ENCODE measurements at regions not wholly inside any gene's neighbourhood (a gene's known extent, or its start where the extent isn't known, plus 50 kb on each side); places are given as distances from the start of the nearest gene placed in this dataset.
"Not testable (repeated sequence)": the region's sequence is repeated elsewhere in the genome, so short reads cannot be mapped to it uniquely, and the experiment has no call there.

- Histone ChIP-seq H3K4me3 (ENCODE audit: low read length) (no peak overlapping the region), H3K36me3 (ENCODE audit: insufficient read depth, low read length) (no peaks in the 10 kb centered on the region), H3K9me3 (replicated peaks; ENCODE audit: low read length) (no peaks in the 10 kb centered on the region)
Measured at GRCh38 chr6:9233686-9234085, 798.3 kb upstream of the SLC35B3 start.

GRCh38 chr6:9233226-9233625 lies 797.9 kb upstream of the SLC35B3 start:
- Histone ChIP-seq H3K27me3 (ENCODE audit: control insufficient read depth, insufficient read depth, low read length) (no peaks in the 10 kb centered on the region), H3K9me3 (replicated peaks; ENCODE audit: low read length) (no peaks in the 10 kb centered on the region), H3K36me3 (ENCODE audit: insufficient read depth, low read length) (no peaks in the 10 kb centered on the region), H3K4me1 (ENCODE audit: control insufficient read depth, insufficient read depth, low read length) (no peaks in the 10 kb centered on the region), H3K4me3 (ENCODE audit: low read length) (no peak overlapping the region), H3K4me2 (ENCODE audit: low read length) (no peak overlapping the region), H3K9ac (ENCODE audit: low read depth, low read length) (no peak overlapping the region)

More at GRCh38 chr6:9233686-9234085, 798.3 kb upstream of the SLC35B3 start:
- Histone ChIP-seq H3K4me2 (ENCODE audit: low read length) (no peak overlapping the region), H3K4me1 (ENCODE audit: control insufficient read depth, insufficient read depth, low read length) (no peaks in the 10 kb centered on the region), H3K27me3 (ENCODE audit: control insufficient read depth, insufficient read depth, low read length) (no peaks in the 10 kb centered on the region), H3K9ac (ENCODE audit: low read depth, low read length) (no peak overlapping the region)

DNA sequence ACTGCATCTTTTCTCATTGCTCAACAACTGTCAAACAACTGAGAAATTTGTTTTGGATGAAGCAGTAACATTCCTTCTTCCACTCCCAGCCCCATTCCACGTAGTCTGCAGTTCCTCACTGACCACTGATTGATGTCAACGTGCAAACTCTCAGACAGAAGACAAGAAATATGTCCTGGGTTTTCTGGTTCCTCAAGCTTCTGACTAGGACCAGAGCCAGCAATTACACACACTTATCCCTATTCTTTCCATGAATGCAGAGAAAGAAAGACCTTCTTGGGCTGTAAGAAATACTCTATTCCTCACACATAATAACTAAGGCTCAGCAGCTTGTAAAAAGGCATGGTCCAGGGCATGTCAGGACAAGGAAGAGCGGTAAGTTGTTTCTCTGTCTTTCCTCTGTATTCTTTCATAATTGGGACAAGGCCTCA lies 790.1 kb upstream of the SLC35B3 start:
- H3K4me2 ChIP-seq (ENCODE audit: low read length), result no peak overlapping the region
- no peak overlapping the region for H3K9ac ChIP-seq (ENCODE audit: low read depth, low read length)
- H3K9me3 ChIP-seq (replicated peaks; ENCODE audit: low read length), result peaks cover 7% of the 10 kb centered on the region
- no peak overlapping the region for H3K4me3 ChIP-seq (ENCODE audit: low read length)
- H3K36me3 ChIP-seq (ENCODE audit: insufficient read depth, low read length), result no peaks in the 10 kb centered on the region
- H3K27me3 ChIP-seq (ENCODE audit: control insufficient read depth, insufficient read depth, low read length), result no peaks in the 10 kb centered on the region
- no peaks in the 10 kb centered on the region for H3K4me1 ChIP-seq (ENCODE audit: control insufficient read depth, insufficient read depth, low read length)

DNA sequence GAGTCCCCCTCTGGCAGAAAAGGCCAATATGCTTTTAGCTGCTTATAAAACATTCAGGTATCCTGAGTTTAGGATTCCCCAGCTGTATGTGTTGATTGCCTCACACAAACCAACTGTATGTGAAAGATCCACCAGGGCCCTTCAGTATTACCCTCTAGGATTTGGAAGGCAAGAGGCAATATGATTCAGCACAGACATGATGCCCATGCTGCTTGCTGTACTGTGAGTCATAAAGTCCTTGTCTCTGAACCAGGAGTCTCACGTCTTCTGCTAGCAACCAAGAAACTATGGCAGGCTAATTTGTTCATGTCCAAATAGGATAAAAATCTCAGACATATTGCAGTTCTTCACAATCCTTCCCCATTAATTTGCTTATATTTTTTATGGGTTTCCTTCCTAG lies 789.2 kb upstream of the SLC35B3 start:
- Histone ChIP-seq H3K36me3 (ENCODE audit: insufficient read depth, low read length) (no peaks in the 10 kb centered on the region), H3K4me1 (ENCODE audit: control insufficient read depth, insufficient read depth, low read length) (no peaks in the 10 kb centered on the region), H3K4me2 (ENCODE audit: low read length) (no peak overlapping the region), H3K4me3 (ENCODE audit: low read length) (no peak overlapping the region), H3K27me3 (ENCODE audit: control insufficient read depth, insufficient read depth, low read length) (no peaks in the 10 kb centered on the region), H3K9ac (ENCODE audit: low read depth, low read length) (no peak overlapping the region), H3K9me3 (replicated peaks; ENCODE audit: low read length) (peaks cover 7% of the 10 kb centered on the region)

DNA sequence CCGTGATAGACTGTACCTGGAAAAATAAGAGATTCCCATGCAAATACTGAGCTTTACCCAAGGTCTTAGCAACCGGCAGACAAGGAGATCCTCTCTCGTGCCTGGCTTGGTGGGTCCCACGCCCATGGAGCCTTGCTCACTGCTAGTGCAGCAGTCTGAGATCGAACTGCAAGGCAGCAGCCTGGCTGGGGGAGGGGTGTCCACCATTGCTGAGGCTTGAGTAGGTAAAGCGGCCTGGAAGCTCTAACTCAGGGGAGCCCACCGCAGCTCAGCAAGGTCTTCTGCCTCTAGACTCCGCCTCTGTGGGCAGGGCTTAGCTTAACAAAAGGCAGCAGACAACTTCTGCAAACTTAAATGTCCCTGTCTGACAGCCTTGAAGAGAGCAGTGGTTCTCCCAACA lies 778.4 kb upstream of the SLC35B3 start:
- not testable (repeated sequence) for H3K27me3 ChIP-seq (ENCODE audit: control insufficient read depth, insufficient read depth, low read length); H3K4me2 ChIP-seq (ENCODE audit: low read length); H3K4me1 ChIP-seq (ENCODE audit: control insufficient read depth, insufficient read depth, low read length); H3K9me3 ChIP-seq (replicated peaks; ENCODE audit: low read length); H3K9ac ChIP-seq (ENCODE audit: low read depth, low read length); H3K36me3 ChIP-seq (ENCODE audit: insufficient read depth, low read length); H3K4me3 ChIP-seq (ENCODE audit: low read length)

GRCh38 chr6:9208966-9209365 lies 773.6 kb upstream of the SLC35B3 start:
- Histone ChIP-seq H3K36me3 (ENCODE audit: insufficient read depth, low read length) (no peaks in the 10 kb centered on the region), H3K9me3 (replicated peaks; ENCODE audit: low read length) (peaks cover 5% of the 10 kb centered on the region), H3K4me3 (ENCODE audit: low read length) (no peak overlapping the region), H3K4me2 (ENCODE audit: low read length) (no peak overlapping the region), H3K9ac (ENCODE audit: low read depth, low read length) (no peak overlapping the region), H3K4me1 (ENCODE audit: control insufficient read depth, insufficient read depth, low read length) (no peaks in the 10 kb centered on the region), H3K27me3 (ENCODE audit: control insufficient read depth, insufficient read depth, low read length) (no peaks in the 10 kb centered on the region)

GRCh38 chr6:9205645-9206044 lies 770.3 kb upstream of the SLC35B3 start:
- Histone ChIP-seq H3K36me3 (ENCODE audit: insufficient read depth, low read length) (no peaks in the 10 kb centered on the region), H3K4me3 (ENCODE audit: low read length) (no peak overlapping the region), H3K4me1 (ENCODE audit: control insufficient read depth, insufficient read depth, low read length) (no peaks in the 10 kb centered on the region), H3K9me3 (replicated peaks; ENCODE audit: low read length) (peaks cover 5% of the 10 kb centered on the region), H3K4me2 (ENCODE audit: low read length) (no peak overlapping the region), H3K27me3 (ENCODE audit: control insufficient read depth, insufficient read depth, low read length) (no peaks in the 10 kb centered on the region), H3K9ac (ENCODE audit: low read depth, low read length) (no peak overlapping the region)

DNA sequence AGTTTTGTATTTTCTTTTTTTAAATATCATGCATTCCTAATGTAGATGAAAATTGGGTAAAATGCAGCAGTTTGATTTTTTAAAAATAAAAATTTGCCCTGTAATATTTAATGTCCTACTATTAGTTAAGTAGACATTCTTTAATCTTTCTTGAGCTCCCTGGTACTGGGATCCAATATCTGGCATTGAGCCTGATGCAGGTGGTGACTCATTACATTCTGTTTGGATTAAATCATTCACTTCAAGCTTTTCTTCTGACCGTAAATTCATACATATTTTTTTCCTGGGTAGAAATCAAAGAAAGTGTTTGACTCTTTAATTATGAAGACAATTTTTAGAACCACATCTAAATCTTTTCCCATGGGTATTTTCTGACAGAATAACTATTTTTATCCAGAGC lies 768.8 kb upstream of the SLC35B3 start:
- H3K27me3 ChIP-seq (ENCODE audit: control insufficient read depth, insufficient read depth, low read length), result no peaks in the 10 kb centered on the region
- H3K9ac ChIP-seq (ENCODE audit: low read depth, low read length), result no peak overlapping the region
- H3K4me2 ChIP-seq (ENCODE audit: low read length), result no peak overlapping the region
- H3K36me3 ChIP-seq (ENCODE audit: insufficient read depth, low read length), result no peaks in the 10 kb centered on the region
- H3K4me1 ChIP-seq (ENCODE audit: control insufficient read depth, insufficient read depth, low read length), result no peaks in the 10 kb centered on the region
- peaks cover 5% of the 10 kb centered on the region for H3K9me3 ChIP-seq (replicated peaks; ENCODE audit: low read length)
- H3K4me3 ChIP-seq (ENCODE audit: low read length), result no peak overlapping the region

DNA sequence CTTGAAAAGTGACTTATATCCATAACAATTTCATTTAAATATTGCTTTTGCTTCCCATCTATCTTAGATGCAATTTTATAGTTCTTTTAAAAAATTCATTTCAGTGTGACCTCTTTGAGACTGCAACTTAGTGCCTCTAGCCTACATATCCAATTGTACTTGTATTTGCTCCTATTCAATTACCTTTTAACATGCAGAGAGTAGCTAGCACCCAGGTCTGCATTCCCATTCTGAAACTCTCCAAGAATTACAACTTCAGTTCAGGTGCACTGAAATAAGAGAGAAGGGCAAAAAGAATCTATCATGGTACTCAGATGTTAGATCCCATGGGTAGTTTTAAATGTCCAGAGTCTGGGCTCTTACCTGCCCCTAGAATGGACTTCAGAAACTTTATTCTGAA lies 765.4 kb upstream of the SLC35B3 start:
- no peak overlapping the region for H3K4me2 ChIP-seq (ENCODE audit: low read length)
- H3K9me3 ChIP-seq (replicated peaks; ENCODE audit: low read length), result no peaks in the 10 kb centered on the region
- H3K4me1 ChIP-seq (ENCODE audit: control insufficient read depth, insufficient read depth, low read length), result no peaks in the 10 kb centered on the region
- no peaks in the 10 kb centered on the region for H3K36me3 ChIP-seq (ENCODE audit: insufficient read depth, low read length)
- H3K27me3 ChIP-seq (ENCODE audit: control insufficient read depth, insufficient read depth, low read length), result no peaks in the 10 kb centered on the region
- no peak overlapping the region for H3K9ac ChIP-seq (ENCODE audit: low read depth, low read length)
- no peak overlapping the region for H3K4me3 ChIP-seq (ENCODE audit: low read length)

DNA sequence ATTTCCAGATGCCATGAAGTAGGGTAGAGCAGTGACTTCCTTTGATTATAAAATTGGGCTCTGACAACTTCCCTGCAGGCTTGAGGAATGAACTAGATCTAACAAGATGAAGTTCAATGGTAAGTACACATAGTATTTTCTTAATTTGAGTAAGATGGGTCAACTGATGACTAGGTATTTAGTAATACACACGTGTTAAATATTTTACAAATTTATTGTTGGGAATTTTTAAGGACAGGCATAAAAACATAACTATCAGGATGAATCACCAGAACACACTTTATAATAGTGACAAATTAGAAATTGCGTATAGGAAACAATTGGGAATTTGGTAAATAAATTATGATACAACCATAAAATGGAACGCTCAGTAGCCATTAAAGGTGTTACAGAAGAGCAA lies 762.4 kb upstream of the SLC35B3 start:
- Histone ChIP-seq H3K9ac (ENCODE audit: low read depth, low read length) (no peak overlapping the region), H3K4me2 (ENCODE audit: low read length) (no peak overlapping the region), H3K27me3 (ENCODE audit: control insufficient read depth, insufficient read depth, low read length) (no peaks in the 10 kb centered on the region), H3K4me3 (ENCODE audit: low read length) (no peak overlapping the region), H3K36me3 (ENCODE audit: insufficient read depth, low read length) (no peaks in the 10 kb centered on the region), H3K4me1 (ENCODE audit: control insufficient read depth, insufficient read depth, low read length) (no peaks in the 10 kb centered on the region), H3K9me3 (replicated peaks; ENCODE audit: low read length) (no peaks in the 10 kb centered on the region)

DNA sequence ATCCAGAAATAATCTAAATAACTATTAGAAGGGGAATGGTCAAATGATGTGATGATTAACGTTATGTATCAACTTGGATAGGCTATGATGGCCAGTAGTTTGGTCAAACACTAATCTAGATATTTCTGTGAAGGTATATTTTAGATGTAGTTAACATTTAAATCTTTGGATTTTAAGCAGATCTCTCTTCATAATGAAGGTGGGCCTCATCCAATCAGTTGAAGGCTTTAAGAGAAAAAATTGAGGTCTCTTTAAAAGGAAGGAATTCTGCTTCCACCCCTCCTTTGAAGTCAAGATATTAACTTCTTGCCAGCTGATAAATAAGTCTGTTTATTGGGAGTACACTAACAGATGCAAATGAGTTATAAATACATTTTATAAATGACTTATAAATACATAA lies 760.0 kb upstream of the SLC35B3 start:
- H3K4me2 ChIP-seq (ENCODE audit: low read length), result no peak overlapping the region
- no peaks in the 10 kb centered on the region for H3K36me3 ChIP-seq (ENCODE audit: insufficient read depth, low read length)
- H3K9me3 ChIP-seq (replicated peaks; ENCODE audit: low read length), result no peaks in the 10 kb centered on the region
- no peak overlapping the region for H3K4me3 ChIP-seq (ENCODE audit: low read length)
- no peaks in the 10 kb centered on the region for H3K27me3 ChIP-seq (ENCODE audit: control insufficient read depth, insufficient read depth, low read length)
- no peak overlapping the region for H3K9ac ChIP-seq (ENCODE audit: low read depth, low read length)
- no peaks in the 10 kb centered on the region for H3K4me1 ChIP-seq (ENCODE audit: control insufficient read depth, insufficient read depth, low read length)

GRCh38 chr6:9192405-9192909 lies 757.1 kb upstream of the SLC35B3 start:
- no peaks in the 10 kb centered on the region for H3K9me3 ChIP-seq (replicated peaks; ENCODE audit: low read length)
- H3K4me3 ChIP-seq (ENCODE audit: low read length), result no peak overlapping the region

More at GRCh38 chr6:9192405-9192909, 757.1 kb upstream of the SLC35B3 start:
- Histone ChIP-seq H3K4me1 (ENCODE audit: control insufficient read depth, insufficient read depth, low read length) (no peaks in the 10 kb centered on the region), H3K9ac (ENCODE audit: low read depth, low read length) (no peak overlapping the region), H3K36me3 (ENCODE audit: insufficient read depth, low read length) (no peaks in the 10 kb centered on the region), H3K4me2 (ENCODE audit: low read length) (no peak overlapping the region), H3K27me3 (ENCODE audit: control insufficient read depth, insufficient read depth, low read length) (no peaks in the 10 kb centered on the region)

Data from skeletal muscle satellite cell (primary cell).